CD1c-positive myeloid dendritic cell (primary cell): ENCODE measurements at regions not wholly inside any gene's neighbourhood (a gene's known extent, or its start where the extent isn't known, plus 50 kb on each side); places are given as distances from the start of the nearest gene placed in this dataset.
A peak's percentile ranks its signal among the peaks of the same experiment; 100 is the strongest.
"Not testable (repeated sequence)": the region's sequence is repeated elsewhere in the genome, so short reads cannot be mapped to it uniquely, and the experiment has no call there.

Source experiments
- DNase-seq: peaks from one replicate; pipeline ENCODE4 v3.0.0-alpha.2; 2016; ENCODE audit errors: extremely low spot score

DNA sequence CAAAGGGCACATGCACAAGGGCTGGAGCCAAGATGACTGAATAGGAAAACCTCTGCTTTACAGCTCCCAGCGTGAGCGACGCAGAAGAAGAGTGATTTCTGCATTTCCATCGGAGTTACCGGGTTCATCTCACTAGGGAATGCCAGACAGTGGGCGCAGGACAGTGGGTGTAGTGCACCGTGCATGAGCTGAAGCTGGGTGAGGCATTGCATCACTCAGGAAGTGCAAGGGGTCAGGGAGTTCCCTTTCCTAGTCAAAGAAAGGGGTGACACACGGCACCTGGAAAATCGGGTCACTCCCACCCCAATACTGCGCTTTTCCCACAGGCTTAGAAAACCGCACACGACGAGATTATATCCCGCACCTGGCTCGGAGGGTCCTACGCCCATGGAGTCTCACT, 64.5 kb upstream of the HTR1E start:
- not testable (repeated sequence) for DNase-seq

DNA sequence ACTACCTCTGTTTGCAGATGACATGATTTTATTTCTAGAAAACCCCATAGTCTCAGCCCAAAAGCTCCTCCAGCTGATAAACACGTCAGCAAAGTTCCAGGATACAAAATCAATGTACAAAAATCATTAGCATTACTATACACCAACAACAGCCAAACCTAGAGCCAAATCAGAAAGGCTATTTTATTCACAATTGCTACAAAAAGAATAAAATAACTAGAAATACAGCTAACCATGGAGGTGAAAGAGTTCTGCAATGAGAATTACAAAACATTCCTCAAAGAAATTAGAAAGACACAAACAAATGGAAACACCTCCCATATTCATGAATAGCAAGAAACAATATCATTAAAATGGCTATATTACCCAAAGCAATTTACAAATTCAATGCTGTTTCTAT, 65.6 kb upstream of the HTR1E start:
- DNase-seq: no peak

- DNase-seq: no peak
Observed at GRCh38 chr6:86869500-86869899, 67.8 kb upstream of the HTR1E start.

- DNase-seq: no peak
Observed at GRCh38 chr6:86859513-86859912, 77.8 kb upstream of the HTR1E start.

- no peak for DNase-seq
Observed at GRCh38 chr6:86858970-86859369, 78.4 kb upstream of the HTR1E start.

GRCh38 chr6:86857783-86858182, 79.5 kb upstream of the HTR1E start:
- no peak for DNase-seq

DNA sequence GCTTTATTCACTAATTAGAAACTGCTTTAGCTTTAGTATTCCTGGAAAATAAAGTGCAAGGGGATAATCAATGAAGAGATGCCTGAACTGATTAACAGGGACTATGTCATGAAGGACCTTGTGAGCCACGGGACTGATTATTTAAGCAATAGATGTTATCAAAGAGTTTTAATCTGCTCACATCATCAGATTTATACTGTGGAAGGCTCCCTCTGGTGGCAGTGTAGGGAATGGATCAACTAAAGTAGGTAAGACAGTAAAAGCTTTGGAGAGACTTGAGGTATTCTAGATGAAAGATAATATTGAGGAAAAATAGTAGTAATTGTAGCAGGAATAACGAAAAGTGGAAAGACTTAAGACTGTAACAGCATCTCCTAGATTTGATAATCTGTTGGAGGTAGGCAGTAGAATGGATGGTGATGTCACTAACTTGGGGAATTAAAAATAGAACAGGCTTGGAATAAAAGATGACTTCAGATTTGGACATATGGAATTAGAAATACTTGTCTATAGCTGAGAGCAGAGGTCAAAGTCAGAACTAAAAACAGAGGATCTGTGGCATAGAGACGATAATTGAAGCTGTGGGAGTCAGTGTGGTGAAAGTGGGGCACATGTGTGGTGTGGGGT, 80.3 kb upstream of the HTR1E start:
- peak; percentile 32 for DNase-seq

- no peak for DNase-seq
Observed at GRCh38 chr6:86856379-86856778, 80.9 kb upstream of the HTR1E start.

- no peak for DNase-seq
Observed at GRCh38 chr6:86848986-86849385, 88.3 kb upstream of the HTR1E start.

- DNase-seq: no peak
Observed at GRCh38 chr6:86832686-86833085, 104.6 kb upstream of the HTR1E start.

DNA sequence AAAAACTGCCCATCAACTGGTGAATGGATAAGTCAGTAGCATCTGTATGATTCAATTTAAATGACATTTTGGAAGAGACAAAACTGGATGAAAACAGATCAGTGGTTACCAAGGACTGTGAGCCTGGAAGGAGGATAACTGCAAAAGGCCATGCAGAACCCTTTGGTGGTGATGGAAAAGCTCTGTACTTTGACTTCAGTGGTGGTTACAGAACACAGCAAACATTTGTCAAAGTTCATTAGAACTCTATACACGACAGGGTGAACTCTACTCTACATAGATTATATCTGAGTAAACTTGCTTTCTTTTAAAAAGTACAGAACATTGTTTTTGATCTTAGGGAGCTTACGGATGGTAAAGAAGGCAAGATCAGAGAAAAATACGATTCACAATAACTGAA, 111.9 kb upstream of the HTR1E start:
- no peak for DNase-seq

DNA sequence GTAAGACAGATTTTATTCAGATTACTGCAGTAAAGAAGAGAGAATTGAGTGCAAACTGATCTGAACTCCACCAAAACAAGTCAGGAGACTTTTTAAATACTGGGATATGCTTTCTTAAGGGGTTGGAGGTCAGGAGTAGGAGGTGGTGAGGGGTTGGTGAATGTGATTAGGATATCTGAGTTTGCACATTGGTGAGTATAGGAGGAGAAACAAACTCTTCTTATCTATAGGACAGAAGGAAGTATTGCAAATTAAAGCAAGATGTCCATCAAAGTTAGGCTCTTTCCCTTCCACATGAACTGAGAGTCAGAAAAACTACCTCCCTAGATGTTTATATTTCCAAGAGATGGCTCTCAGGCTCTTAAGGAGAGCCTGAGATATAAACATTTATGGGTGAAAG, 114.6 kb upstream of the HTR1E start:
- no peak for DNase-seq

GRCh38 chr6:86820750-86821149, 116.6 kb upstream of the HTR1E start:
- DNase-seq: no peak

- no peak for DNase-seq
Observed at GRCh38 chr6:86793649-86794048, 143.7 kb upstream of the HTR1E start.

- no peak for DNase-seq
Observed at GRCh38 chr6:86791476-86791875, 145.9 kb upstream of the HTR1E start.

- no peak for DNase-seq
Observed at GRCh38 chr6:86789779-86790411, 147.4 kb upstream of the HTR1E start.

DNA sequence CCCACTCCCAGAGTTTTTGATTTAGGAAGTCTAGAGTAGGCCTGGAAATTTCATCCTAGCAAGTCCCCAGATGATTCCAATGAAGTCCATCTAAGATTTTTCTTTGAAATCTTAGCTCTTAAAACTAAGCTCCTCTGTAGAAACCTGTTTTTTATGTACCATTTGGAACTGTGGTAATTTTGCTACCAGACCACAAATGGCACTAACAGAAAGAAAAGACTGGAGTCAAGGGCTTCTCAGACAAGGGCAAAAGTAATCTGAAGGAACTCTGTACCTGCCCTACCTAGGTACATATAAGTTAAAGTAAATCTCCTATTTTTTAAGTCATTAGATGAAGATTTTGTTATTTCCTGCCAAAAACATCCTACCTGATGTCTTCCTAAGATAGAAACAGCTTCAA, 155.0 kb upstream of the HTR1E start:
- DNase-seq: no peak

GRCh38 chr6:86780923-86781322, 156.4 kb upstream of the HTR1E start:
- no peak for DNase-seq

GRCh38 chr6:86775893-86776292, 161.4 kb upstream of the HTR1E start:
- DNase-seq: no peak

GRCh38 chr6:86765211-86765610, 172.1 kb upstream of the HTR1E start:
- no peak for DNase-seq

DNA sequence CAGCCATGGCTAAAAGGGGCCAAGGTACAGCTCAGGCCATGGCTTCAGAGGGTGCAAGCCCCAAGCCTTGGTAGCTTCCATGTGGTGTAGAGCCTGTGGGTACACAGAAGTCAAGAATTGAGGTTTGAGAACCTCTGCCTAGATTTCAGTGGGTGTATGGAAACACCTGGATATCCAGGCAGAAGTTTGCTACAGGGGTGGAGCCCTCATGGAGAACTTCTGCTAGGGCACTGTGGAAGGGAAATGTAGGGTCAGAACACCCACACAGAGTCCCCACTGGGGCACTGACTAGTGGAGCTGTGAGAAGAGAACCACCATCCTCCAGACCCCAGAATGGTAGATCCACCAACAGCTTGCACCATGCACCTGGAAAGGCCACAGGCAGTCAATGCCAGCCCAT, 177.4 kb upstream of the HTR1E start:
- DNase-seq: not testable (repeated sequence)

DNA sequence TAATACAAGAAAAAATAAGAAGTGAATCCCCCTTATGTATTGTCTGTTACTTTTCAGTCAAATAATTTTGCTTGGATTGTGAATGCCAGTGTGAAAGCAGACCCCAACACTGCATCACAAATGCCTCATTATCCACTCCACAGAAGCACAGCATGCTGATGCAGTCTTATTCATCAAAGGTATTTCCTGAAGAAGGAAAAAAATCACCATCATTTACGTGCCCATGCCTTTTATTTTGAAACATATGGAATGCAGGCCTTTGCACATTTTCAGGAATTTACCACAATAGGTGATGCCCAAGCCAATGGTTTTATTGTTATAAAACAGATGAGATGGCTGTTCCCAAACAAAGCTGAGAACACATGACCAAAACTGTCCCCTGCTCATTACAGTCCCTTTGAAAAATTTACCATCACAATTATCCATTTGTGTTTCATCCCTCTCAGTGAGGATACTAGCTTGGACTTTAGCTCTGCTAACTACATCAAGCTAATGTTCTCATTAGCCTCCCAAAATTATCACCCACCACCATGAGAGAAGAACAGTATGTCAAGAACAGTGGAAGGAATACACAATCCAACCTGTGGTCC, 180.6 kb upstream of the HTR1E start:
- DNase-seq: no peak

GRCh38 chr6:86744048-86744447, 193.3 kb upstream of the HTR1E start:
- no peak for DNase-seq

DNA sequence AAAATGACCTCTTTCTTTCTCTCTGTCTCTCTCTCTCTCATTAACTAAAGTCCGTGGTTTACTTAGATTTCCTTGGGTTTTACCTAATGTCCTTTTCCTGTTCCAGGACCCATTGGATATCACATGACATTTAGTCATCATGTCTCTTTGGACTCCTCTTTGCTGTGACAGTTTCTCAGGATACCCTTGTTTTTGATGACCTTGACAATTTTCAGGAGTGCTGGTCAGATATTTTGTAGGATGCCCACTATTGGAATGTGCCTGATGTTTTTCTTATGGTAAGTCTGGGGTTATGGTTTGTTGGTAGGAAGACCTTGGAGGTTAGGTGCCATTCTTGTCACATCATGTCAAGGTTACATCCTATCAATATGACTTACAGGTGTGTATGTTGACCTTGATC, 199.2 kb upstream of the HTR1E start:
- DNase-seq: no peak
